ENCODE measurements at regions not wholly inside any gene's neighbourhood (a gene's known extent, or its start where the extent isn't known, plus 50 kb on each side); places are given as distances from the start of the nearest gene placed in this dataset.

DNA sequence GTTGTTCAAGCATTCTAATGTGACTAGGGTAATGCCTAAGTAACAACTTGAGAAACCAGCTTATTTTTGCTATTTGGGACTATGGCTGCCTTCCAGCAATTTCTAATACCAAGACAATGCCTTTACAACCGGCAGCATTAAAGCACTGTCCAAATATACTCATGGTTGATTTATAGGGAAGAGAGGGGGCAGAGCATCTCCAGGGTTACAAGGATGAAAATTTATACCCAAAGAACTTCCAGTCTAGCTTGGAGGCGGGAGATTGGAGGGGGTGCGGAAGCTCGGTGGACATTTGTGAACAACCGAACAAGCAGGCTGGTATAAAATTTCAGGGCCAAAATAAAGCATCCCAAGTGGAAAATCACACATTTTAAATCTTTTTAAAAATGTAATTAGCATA lies 79.4 kb upstream of the FOXN2 start:
- TF ChIP-seq POLR2AphosphoS5 (IDR thresholded peaks at IDR 0.05; ENCODE audit: borderline replicate concordance, low read depth, low read length) (no peak), EZH2 (IDR thresholded peaks at IDR 0.05) (no peak)

All from SK-N-MC (cell line).